Left cardiac atrium (tissue), 4 donors: ENCODE measurements at regions not wholly inside any gene's neighbourhood (a gene's known extent, or its start where the extent isn't known, plus 50 kb on each side); places are given as distances from the start of the nearest gene placed in this dataset.

Experiments used
- ATAC-seq, 2 donors: fragments of 200-7000 bp; cut with Tn5 transposase; one replicate each; pipeline ENCODE4 v1.9.1; 2020; ENCODE audit warnings: mild to moderate bottlenecking in 2 of 2, moderate library complexity in 2 of 2
- DNase-seq: peaks from one replicate; pipeline ENCODE4 v3.0.0-alpha.2; 2020
- intact Hi-C, 2 donors: fragments of 100-400 bp; cut with DNase I; formaldehyde crosslinking; loops; one replicate each; pipeline versions ENCODE4 v1.14.1 to v1.15.1; 2022 to 2023
- donor health status: DM: no; HTN: yes; CAD: no.
- donor health status: DM: no; HTN: yes; CAD: no; lungs with severe emphysema.
- donor health status: DM: yes; HTN: yes; CAD: no.
- donor health status: Dilated cardiomyopathy.

DNA sequence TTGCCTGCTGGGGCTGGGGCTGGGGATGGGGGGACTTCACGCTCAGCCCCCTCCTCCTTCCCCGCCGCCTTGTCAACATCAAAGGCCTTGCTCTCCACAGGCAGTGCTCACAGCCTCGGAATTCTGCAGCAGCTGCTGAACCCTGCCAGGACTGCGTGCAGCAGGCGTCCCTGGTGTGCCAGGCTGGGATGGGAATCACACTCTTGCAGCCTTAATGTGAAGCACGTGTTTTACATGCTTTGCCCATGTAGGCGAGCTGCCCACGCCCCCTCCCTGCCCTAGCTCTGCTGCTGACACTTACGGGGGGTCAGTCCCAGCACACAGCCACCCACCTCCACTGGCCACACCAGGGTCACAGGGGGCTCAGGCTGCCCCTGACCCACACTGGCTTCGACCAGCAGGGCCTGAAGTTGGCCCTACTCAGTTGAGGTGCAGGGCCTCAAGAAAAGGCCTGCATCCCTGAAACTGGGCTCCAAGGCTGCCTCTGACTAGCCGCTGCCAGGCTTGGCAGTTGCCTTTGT lies 276.2 kb upstream of the RTL1 start:
- DNase-seq (no peak), ATAC-seq (no peak)
- intact Hi-C loops = no loop called here

DNA sequence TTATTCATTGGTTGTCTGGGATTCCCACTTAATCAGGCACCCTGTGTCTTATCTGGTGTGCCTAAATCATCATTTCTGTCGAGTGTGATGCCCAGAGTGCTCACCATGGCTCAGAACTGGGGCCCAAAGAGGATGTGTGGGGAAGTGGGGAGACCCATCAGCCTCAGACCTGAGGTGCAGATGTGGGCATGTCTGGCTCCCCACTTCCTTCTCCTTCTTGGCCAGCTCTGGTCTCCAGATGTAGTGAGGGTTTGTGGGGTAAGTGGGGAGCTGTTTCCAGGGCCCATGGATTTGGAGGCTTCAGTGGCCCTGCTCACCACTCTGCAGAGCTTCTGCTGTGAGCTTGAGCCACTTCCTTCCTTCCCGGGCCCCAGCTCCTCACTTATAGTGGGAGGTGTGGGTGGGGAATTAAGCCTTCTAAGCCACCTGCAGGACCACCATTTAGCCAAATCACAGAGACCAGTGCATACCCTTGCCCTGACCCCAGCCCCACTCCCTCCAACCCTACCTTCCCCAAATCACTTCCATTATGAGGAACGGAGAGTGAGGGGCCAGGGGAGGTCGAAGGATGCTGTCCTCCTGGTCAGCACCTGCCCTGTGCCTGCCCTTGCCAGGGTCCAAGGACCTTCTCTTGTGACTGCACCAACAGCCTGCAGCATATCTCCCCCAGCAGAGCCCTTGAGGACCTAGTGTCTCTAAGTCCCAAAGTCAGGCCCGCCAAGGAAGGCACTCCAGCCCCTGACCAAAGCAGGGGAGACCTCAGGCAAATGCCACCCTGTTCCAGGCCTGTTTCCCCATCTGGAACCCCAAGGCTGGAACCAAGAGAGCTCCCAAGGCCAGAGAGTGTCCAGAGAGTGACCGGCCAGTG lies 278.2 kb upstream of the RTL1 start:
- no peak for DNase-seq
- intact Hi-C loops = no loop called here

DNA sequence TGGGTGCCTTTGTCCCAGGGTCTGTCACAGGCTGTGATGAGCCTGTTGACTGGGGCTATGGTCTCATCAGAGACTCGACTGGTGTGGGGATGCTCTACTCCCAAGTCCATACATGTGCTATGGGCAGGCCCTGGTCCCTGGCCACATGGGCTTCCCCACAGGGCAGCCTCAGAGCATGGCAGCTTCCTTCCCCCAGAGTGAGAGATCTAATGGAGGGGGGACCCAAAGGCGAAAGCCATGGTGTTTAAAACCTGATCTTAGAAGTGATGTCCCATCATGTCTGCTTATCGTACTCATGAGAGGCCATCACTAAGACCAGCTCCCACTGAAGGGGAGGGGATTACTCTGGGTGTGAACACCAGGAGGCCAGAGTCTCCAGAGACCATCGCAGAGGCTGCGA lies 279.0 kb upstream of the RTL1 start:
- ATAC-seq (no peak), DNase-seq (no peak)
- intact Hi-C loops = no loop called here

More for the DNA sequence above, 278.2 kb upstream of the RTL1 start:
- no peak for ATAC-seq

DNA sequence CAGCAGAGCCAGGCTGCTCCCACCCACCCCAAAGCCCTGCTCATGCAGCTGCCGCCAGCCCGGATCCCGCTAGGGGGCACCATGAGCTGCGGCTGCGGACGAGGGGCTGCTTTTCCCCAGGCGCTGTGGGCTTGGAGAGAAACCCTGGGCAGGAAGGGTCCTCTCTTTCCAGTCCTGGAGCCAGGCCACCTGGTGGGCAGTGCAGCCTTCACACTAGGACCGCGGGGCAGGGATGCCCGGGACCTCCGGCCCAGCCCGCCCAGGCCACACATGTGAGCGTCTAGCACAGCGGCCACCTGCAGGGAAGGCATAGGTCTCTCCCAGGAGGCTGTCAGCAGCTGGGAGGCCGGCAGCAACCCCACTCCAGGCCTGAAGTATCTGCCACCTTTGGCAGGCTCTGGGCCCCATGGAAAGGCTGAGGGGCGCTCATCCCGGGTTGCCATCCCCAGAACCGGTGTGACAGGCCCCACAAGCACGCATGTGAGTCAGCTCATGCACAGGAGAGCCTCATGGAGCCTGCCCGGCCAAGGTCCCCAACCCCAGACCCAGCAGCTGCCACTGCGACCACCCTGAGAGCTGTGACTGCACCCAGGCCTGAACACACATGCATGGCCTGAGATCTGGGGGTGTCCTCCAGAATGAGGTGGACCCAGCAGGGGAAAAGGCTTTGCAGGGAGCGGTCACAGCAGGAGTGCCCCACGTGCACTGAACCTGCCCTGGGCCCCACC lies 280.0 kb upstream of the RTL1 start:
- intact Hi-C loops = no loop called here
- no peak for DNase-seq

DNA sequence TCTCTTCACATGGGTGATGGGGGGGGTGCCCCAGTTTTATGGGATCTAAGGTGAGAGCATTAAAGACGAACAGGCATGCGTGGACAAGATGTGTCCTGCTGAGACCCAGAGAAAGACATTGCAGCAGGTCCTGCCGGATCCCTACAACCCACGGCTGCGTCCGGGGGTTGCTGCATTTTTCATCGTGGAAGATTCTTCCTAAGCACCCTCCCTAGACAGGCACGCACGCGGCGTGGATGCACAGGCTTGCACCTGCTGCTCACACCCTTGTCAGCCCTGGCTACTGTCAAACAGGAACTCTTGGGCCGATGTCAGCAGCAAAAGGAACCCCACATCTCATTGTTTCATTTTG lies 280.6 kb upstream of the RTL1 start:
- no peak for ATAC-seq
- no peak for DNase-seq
- intact Hi-C loops = no loop called here

More for the DNA sequence above, 280.0 kb upstream of the RTL1 start:
- ATAC-seq = no peak

DNA sequence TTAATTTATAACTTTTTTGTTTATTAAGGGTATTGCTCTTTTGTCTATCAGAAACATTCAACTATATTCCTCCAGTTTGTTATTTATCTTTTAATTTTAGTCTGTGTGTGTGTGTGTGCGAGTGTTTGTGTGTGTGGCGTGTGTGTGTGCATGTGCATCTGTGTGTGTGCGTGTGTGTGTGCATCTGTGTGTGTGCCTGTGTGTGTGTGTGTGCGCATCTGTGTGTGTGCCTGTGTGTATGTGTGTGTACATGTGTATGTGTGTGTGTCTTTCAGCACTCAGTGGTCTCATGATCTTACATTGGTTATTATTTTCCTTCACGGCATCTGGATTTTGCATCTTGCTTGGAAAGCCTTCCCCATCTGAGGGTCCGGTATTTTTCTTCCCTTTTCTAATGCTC lies 281.1 kb upstream of the RTL1 start:
- DNase-seq (no peak), ATAC-seq (no peak)
- intact Hi-C loops = no loop called here

DNA sequence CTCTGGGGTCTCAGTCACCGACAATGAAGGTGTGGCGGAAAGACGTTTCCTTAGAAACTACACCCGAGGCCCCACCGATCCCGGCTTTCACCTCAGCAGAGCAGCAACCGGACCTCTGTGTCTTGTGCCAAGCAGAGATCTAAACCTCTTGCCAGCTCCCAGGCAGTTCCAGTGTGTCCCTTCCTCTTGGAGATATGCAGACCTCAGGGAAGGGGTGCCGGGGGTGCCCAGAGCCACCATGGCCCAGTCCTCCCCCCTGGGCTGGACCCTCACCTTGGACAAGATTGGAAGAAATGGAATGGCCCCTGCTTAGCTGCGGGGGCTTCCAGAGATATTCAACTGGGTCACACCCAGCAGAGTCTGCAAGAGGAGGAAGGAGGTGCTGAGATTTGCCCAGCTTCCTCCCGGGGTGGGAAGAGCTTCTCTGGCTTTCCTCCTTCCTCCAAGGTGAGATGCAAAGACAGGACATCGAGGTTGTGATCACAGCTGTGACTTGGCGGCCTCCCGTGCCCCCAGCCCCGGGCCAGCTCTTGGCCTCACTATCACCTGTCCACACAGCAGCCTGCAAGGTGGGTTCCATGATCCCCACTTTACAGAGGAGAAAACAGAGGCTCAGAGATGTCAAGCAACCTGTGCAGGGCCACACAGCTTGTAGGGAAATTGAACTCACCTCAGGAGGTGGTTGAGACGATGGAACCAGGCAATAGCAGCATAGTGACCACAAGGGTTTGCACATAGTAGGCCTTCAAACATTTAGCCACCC lies 281.7 kb upstream of the RTL1 start:
- no peak for DNase-seq
- intact Hi-C loops = no loop called here
- ATAC-seq = no peak

DNA sequence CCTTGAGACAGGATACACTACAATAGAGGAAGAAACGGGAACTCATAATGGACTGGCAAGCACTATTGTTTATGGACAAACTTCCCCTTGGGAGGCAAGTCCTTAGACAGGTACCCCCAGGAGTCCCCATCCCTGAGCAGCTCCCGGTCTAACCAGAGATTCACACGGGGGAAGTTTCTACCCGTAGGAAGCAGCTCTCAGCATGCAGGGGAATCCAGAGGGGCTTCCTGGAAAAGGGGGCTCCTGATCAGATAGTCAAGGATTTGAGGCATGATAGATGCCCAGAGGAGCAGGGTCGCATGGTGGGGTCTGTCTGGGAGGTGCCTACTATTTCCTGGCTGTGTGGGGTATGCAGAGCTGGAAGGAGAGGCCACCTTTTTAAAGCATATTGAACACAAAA lies 282.4 kb upstream of the RTL1 start:
- no peak for ATAC-seq

DNA sequence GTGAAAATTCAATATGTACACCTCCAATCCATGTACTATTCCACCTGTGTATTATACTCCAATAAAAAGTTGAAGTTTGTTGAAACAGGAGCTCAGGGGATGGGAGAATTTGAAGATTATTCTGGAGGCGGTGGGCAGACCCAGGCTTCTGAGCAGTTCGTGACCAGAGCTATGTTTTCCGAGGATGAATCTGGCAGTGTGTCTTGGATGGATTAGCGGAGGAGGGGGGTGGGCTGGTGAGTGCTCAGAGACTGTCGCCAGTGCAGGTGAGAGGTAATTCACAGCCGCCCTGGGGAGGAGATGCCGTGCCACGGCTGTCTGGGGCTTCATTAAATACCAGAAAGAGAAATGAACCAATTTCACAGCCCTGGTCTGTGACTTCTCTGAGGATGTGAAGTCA lies 283.0 kb upstream of the RTL1 start:
- no peak for DNase-seq
- intact Hi-C loops = no loop called here
- no peak for ATAC-seq

More for the DNA sequence above, 282.4 kb upstream of the RTL1 start:
- DNase-seq = no peak
- intact Hi-C loops = no loop called here

DNA sequence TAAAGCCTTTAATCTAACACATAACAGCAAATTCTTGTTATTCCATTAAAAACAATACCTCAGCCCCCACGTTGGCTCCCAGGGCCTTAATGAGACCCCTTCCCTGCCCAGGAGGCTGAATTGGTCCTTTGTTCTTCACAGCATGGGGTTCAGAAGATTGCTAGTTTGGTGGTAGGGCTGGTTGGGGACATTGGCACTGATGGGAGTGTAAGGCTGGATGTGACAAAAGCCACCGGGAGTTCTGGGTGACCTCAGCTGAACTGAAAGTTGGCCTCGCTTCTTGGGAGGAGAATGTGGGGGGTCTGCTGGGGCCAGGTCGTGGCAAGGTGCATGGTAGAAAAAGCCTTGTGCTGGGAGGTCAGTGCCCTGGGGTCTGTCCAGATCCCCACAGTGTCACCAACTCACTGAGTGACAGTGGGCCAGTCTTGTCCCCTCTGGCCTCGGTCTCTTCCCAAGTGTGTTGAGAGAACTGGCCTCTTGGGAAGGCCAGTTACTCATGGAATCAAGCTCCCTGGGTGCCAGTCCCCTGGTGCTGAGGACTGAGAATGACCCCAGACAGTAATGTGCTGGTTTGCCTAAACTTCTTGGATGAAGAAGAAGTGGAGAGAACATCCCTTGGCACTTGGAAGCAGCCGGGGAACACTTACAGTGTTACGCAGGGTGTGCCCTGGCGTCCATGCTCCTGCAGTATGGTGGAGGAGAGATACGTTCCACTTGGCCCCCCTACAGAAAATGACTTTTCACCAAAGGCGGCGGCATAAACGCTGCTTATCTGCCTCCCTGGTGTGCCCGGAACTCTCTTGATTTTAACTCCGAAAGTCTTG lies 283.7 kb upstream of the RTL1 start:
- intact Hi-C loops = no loop called here
- ATAC-seq (no peak), DNase-seq (no peak)

DNA sequence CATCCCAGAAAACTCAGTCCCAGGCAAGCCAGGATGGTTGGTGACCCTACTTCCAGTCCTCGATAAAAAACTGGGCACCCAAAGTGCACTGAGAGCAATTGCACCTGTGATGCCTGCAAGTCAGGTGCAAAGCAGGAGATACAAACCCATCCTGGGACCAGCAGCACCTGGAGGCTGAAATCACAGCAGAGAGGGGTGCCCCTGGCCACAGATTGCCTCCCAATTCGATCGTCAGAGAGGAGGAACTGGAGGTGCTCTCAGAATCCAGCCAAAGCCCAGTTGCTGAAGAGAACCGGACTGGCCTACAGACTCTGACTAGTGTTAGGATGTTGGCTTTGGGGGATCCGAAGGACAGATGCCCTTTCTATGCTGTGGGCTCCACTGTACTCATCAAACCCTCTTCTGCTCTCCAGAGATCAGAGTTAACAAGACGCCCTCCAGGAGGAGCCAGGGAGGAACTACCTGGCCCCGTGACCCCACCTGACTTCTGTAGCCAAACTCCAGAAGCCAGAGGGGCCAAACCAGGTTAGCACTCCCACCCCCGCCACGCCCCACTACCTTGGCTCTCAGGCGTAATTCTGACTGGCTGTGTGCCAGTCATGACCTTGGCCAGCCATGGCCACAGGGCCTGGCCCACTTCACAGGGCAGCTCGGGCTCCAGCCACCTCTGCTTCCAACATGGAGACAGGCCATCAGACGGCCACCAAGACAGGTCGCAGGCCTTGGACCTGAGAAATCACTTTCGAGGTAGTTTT lies 284.5 kb upstream of the RTL1 start:
- intact Hi-C loops = no loop called here
- ATAC-seq = no peak
- no peak for DNase-seq

DNA sequence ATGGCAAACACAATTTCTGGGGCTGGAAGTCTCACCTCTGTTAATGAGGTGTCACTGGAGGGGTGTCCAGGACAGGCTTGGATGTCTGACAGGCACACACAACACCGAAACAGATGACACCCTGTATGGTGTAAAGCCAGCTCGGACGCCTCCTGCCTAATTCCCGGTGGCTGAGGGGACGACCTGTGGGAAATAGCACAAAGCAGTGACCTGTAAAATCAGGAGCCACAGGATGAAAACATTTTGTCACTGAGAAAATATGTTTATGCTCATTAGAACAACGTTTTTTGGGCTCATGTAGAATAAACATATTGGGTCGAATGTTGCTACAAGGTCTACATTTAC lies 285.0 kb upstream of the RTL1 start:
- DNase-seq (no peak), ATAC-seq (no peak)
- intact Hi-C loops = no loop called here

DNA sequence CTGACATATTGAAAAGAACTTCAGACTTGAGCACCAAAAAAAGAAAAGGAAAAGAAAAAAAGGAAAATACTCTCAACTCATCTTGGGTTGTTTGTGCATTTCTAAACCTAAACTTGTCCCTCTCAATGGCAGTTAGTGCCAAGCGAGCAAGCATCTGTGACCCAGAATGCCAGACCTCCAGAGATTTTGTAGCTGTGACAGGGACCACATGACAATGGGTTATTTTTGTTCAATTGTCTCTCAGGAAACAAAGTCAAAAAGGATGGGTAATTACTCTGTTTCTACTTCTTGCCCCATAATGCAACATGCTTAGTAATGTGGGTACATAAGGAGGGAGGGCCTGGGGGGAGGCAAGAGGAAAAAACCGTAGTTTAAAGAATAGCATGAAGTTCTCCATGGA lies 285.7 kb upstream of the RTL1 start:
- ATAC-seq = no peak
- intact Hi-C loops = no loop called here
- DNase-seq = no peak

DNA sequence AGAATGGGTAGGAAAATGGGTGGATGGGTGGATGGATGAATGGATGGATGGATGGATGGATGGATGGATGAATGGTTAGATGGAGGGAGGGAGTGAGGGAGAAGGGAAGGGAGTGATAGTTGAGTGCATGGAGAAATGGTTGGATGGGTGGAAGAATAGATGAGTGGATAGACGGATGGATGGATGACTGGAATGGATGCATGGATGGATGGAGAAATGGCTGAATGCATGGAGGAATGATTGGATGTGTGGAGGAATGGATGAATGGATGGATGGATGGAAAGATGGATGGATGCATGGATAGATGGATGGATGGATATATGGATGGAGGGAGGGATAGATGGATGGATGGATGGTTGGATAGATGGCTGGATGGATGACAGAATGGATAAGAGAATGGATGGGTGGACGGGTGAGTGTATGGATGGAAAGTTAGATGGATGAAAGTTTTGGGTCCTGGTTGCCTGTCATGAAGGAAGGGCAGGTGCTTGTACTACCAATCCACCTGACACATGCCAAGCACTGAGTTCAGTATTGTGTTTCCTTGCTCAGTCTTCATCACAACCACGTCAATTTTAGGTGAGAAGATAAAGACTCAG lies 286.5 kb upstream of the RTL1 start:
- ATAC-seq = no peak
- no peak for DNase-seq
- intact Hi-C loops = no loop called here

DNA sequence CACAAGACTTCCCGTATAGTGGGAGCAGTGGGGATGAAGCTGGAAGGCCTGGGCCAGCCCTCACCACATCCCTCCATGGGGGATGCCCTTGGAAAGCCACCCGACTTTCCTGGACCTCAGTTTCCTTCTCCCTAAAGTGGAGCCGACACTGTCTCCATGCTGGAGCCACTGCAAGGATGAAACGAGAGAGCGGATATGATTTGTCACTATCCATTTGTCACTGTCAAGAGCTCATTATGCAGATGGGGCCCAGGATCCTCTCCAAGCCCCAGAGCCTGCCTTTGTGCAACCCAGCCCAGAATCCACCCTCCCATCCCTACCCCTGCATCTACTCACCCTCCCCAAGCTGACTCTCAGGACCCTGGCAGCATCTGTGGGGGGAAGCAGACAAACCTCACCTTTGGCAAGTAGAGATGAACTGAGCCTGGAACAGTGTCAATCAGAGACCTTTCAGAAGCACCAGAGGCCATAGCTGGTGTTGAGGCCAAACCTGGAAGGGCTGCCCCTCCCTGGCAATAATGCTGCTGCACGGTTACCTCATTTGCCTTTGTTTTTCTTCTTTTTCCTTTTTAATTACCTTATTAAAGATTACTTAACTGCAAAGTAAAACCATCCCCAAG lies 287.7 kb upstream of the RTL1 start:
- DNase-seq (no peak), ATAC-seq (no peak)
- intact Hi-C loops = no loop called here

DNA sequence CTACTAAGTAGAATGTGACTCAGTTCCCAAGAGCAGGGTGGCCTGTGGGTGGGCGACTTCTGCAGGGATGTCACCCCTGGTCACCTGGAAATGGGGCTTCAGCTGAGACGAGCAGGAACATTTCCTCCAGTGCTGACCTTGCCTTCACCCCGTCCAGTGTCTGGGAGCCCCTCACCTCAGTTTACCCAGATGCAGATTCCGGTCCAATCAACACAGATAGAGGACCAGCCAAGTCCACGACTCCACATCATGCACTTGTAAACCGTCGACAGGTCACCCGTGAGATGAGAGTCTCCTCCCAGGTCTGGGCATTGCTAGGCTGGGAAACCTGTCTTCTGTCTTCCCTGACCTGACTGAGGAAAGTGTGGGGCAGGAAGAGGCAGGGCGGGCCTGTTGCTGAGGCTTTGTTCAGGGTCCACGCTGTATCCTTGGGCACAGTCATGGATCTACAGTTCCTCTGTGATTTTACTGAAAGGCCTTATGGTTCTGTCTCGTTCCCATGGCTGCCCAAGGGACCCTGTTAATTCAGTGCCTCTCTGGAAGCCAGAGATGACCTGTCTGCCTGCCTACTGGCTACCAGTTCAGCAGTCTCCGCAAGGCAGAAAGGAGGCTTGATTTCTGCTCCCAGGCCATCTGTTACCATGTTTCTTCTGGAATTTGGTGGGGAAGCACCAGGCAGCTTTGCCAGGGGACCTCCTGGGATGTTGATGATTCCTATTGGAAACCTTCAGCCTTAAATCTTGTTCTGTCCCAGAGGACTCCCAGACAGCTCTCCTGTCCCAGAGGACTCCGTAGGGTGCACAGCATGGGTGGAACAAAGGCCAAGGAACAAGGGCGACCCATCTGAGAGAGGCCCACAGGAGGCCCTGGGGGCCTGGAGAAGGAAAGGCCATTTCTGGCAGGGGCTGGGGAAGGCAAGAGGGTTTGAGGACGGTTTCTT lies 288.5 kb upstream of the RTL1 start:
- intact Hi-C loops = no loop called here
- ATAC-seq (no peak), DNase-seq (no peak)

DNA sequence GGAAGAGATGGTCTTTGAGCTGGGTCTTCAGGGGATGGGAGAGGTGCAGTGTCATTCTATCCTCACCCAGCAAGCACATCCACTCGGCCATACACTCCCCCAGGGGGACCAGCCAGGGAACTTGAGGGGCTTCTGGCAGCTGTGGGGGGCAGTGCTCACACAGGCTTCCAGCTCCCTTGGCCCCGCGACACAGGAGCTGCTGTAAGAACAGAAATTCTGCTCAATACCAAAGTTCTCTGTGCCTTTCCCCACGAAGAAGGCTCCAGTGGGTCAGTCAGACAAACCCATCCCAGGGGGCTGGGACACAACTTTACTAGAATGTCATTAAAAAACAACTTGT lies 289.1 kb upstream of the RTL1 start:
- no peak for DNase-seq
- ATAC-seq = no peak
- intact Hi-C loops = no loop called here
